ENCODE measurements at regions not wholly inside any gene's neighbourhood (a gene's known extent, or its start where the extent isn't known, plus 50 kb on each side); places are given as distances from the start of the nearest gene placed in this dataset.

DNA sequence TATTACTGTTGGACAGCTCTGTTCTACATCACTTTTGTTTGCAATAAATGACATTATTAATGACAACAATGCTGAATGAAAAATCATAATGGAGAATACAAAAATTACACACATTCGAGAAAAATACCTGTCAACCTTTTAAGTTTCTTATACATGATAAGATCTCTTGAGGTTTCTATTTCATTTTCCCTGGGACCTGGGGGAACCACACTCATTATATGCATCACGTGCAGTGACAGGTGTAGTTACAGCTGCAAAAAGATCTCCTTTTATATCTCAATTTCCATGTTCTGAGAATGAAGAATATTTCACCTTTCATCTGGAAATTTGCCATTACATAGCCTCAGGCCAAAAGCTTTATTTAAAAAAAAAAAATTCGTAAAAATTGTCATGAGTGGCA, 1347.0 kb upstream of the AGA start:
- Histone ChIP-seq H3K9me3 (ENCODE audit: low read length) (no peaks in the 10 kb centered on the region), H3K4me1 (ENCODE audit: insufficient read depth, low read length) (no peaks in the 10 kb centered on the region), H3K36me3 (ENCODE audit: insufficient read depth, low read length) (no peaks in the 10 kb centered on the region), H3K4me3 (ENCODE audit: low read length) (no peak overlapping the region), H3K27me3 (ENCODE audit: insufficient read depth, low read length) (no peaks in the 10 kb centered on the region), H2AFZ (ENCODE audit: low read depth, low read length) (no peak overlapping the region)

GRCh38 chr4:178799204-178799603, 1357.0 kb upstream of the AGA start:
- Histone ChIP-seq H3K4me3 (ENCODE audit: low read length) (no peak overlapping the region), H3K27me3 (ENCODE audit: insufficient read depth, low read length) (no peaks in the 10 kb centered on the region), H3K4me1 (ENCODE audit: insufficient read depth, low read length) (no peaks in the 10 kb centered on the region), H3K9me3 (ENCODE audit: low read length) (no peaks in the 10 kb centered on the region), H3K36me3 (ENCODE audit: insufficient read depth, low read length) (no peaks in the 10 kb centered on the region), H2AFZ (ENCODE audit: low read depth, low read length) (no peak overlapping the region)

GRCh38 chr4:178808106-178808505, 1365.9 kb upstream of the AGA start:
- H3K4me1 ChIP-seq (ENCODE audit: insufficient read depth, low read length): no peaks in the 10 kb centered on the region
- no peaks in the 10 kb centered on the region for H3K27me3 ChIP-seq (ENCODE audit: insufficient read depth, low read length)
- H3K9me3 ChIP-seq (ENCODE audit: low read length): no peaks in the 10 kb centered on the region
- H2AFZ ChIP-seq (ENCODE audit: low read depth, low read length): no peak overlapping the region
- no peaks in the 10 kb centered on the region for H3K36me3 ChIP-seq (ENCODE audit: insufficient read depth, low read length)
- H3K4me3 ChIP-seq (ENCODE audit: low read length): no peak overlapping the region

- Histone ChIP-seq H3K9me3 (ENCODE audit: low read length) (no peaks in the 10 kb centered on the region), H3K4me3 (ENCODE audit: low read length) (no peak overlapping the region), H3K27me3 (ENCODE audit: insufficient read depth, low read length) (no peaks in the 10 kb centered on the region), H2AFZ (ENCODE audit: low read depth, low read length) (no peak overlapping the region), H3K36me3 (ENCODE audit: insufficient read depth, low read length) (no peaks in the 10 kb centered on the region), H3K4me1 (ENCODE audit: insufficient read depth, low read length) (no peaks in the 10 kb centered on the region)
Measured at GRCh38 chr4:178809921-178810320, 1367.7 kb upstream of the AGA start.

DNA sequence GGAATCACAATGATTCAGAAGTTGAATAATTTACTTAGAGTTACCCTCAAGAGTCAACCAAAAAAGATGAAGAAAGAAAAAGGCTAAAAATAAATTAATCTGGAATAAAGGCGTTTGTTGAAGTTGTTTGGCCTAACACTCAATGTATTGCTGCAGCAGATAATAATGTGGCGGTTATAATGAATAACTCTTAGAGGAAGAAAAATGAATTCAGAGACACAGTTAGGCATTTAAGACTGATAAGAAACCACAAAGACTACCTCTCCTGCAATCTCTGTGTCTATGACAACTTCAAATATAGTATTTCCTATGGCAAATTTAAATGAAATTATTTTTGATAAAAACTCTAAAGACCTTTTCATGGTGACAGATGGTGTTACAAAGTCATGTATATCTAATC, 1369.1 kb upstream of the AGA start:
- no peak overlapping the region for H3K4me3 ChIP-seq (ENCODE audit: low read length)
- H3K36me3 ChIP-seq (ENCODE audit: insufficient read depth, low read length): no peaks in the 10 kb centered on the region
- no peak overlapping the region for H2AFZ ChIP-seq (ENCODE audit: low read depth, low read length)
- H3K27me3 ChIP-seq (ENCODE audit: insufficient read depth, low read length): no peaks in the 10 kb centered on the region
- no peaks in the 10 kb centered on the region for H3K9me3 ChIP-seq (ENCODE audit: low read length)
- H3K4me1 ChIP-seq (ENCODE audit: insufficient read depth, low read length): no peaks in the 10 kb centered on the region

GRCh38 chr4:178812866-178813265, 1370.6 kb upstream of the AGA start:
- Histone ChIP-seq H3K9me3 (ENCODE audit: low read length) (no peaks in the 10 kb centered on the region), H2AFZ (ENCODE audit: low read depth, low read length) (no peak overlapping the region), H3K4me1 (ENCODE audit: insufficient read depth, low read length) (no peaks in the 10 kb centered on the region), H3K27me3 (ENCODE audit: insufficient read depth, low read length) (no peaks in the 10 kb centered on the region), H3K4me3 (ENCODE audit: low read length) (no peak overlapping the region), H3K36me3 (ENCODE audit: insufficient read depth, low read length) (no peaks in the 10 kb centered on the region)

- no peak overlapping the region for H2AFZ ChIP-seq (ENCODE audit: low read depth, low read length)
- no peaks in the 10 kb centered on the region for H3K9me3 ChIP-seq (ENCODE audit: low read length)
- no peaks in the 10 kb centered on the region for H3K4me1 ChIP-seq (ENCODE audit: insufficient read depth, low read length)
- no peaks in the 10 kb centered on the region for H3K27me3 ChIP-seq (ENCODE audit: insufficient read depth, low read length)
- H3K36me3 ChIP-seq (ENCODE audit: insufficient read depth, low read length): no peaks in the 10 kb centered on the region
- H3K4me3 ChIP-seq (ENCODE audit: low read length): no peak overlapping the region
Measured at GRCh38 chr4:178814908-178815307, 1372.7 kb upstream of the AGA start.

GRCh38 chr4:178823673-178824295, 1381.5 kb upstream of the AGA start:
- H2AFZ ChIP-seq (ENCODE audit: low read depth, low read length): no peak overlapping the region
- H3K9me3 ChIP-seq (ENCODE audit: low read length): no peaks in the 10 kb centered on the region
- H3K27me3 ChIP-seq (ENCODE audit: insufficient read depth, low read length): no peaks in the 10 kb centered on the region
- no peak overlapping the region for H3K4me3 ChIP-seq (ENCODE audit: low read length)
- H3K36me3 ChIP-seq (ENCODE audit: insufficient read depth, low read length): no peaks in the 10 kb centered on the region
- no peaks in the 10 kb centered on the region for H3K4me1 ChIP-seq (ENCODE audit: insufficient read depth, low read length)

DNA sequence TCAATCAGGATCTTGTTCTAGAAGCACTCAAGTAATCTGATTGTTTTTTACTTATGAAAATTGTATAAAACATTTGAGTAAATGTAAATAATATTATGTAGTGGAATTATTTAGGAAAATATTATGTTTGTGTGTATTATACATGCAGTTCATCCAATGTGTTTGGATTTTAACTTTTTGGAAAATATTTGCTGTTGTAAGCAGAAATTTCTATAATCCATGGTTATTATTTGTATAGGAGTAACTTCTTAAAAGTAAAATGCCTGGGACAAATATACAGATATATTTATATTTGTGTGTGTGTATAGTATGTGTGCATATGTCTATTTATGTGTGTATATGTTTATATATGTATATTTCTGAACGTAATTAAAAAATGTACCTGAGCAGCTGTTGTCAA, 1394.6 kb upstream of the AGA start:
- no peak overlapping the region for H2AFZ ChIP-seq (ENCODE audit: low read depth, low read length)

DNA sequence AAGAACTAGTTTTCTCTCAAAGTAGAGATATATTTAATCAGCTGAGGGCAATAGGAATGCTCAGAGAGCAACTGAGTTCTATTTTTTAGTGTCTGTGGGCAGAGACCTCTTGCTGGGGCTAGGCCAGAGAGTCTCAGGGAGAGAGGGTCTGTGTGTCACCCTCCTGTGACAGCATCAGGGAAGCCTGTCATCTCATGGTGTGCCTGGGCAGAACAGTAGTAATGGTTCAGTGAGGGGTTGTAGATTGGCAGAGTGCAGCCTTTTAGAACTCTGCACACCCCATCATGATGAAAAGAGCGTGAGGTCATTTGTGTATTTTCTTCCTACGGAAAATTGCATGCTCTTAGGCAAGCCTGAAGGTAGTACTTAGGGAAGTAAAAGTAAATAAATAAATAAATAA, 1396.5 kb upstream of the AGA start:
- H3K27me3 ChIP-seq (ENCODE audit: insufficient read depth, low read length): no peaks in the 10 kb centered on the region
- no peak overlapping the region for H2AFZ ChIP-seq (ENCODE audit: low read depth, low read length)
- H3K9me3 ChIP-seq (ENCODE audit: low read length): no peaks in the 10 kb centered on the region
- H3K36me3 ChIP-seq (ENCODE audit: insufficient read depth, low read length): no peaks in the 10 kb centered on the region
- H3K4me3 ChIP-seq (ENCODE audit: low read length): no peak overlapping the region
- no peaks in the 10 kb centered on the region for H3K4me1 ChIP-seq (ENCODE audit: insufficient read depth, low read length)

More for the DNA sequence above, 1394.6 kb upstream of the AGA start:
- Histone ChIP-seq H3K9me3 (ENCODE audit: low read length) (no peaks in the 10 kb centered on the region), H3K27me3 (ENCODE audit: insufficient read depth, low read length) (no peaks in the 10 kb centered on the region), H3K36me3 (ENCODE audit: insufficient read depth, low read length) (no peaks in the 10 kb centered on the region), H3K4me1 (ENCODE audit: insufficient read depth, low read length) (no peaks in the 10 kb centered on the region), H3K4me3 (ENCODE audit: low read length) (no peak overlapping the region)

DNA sequence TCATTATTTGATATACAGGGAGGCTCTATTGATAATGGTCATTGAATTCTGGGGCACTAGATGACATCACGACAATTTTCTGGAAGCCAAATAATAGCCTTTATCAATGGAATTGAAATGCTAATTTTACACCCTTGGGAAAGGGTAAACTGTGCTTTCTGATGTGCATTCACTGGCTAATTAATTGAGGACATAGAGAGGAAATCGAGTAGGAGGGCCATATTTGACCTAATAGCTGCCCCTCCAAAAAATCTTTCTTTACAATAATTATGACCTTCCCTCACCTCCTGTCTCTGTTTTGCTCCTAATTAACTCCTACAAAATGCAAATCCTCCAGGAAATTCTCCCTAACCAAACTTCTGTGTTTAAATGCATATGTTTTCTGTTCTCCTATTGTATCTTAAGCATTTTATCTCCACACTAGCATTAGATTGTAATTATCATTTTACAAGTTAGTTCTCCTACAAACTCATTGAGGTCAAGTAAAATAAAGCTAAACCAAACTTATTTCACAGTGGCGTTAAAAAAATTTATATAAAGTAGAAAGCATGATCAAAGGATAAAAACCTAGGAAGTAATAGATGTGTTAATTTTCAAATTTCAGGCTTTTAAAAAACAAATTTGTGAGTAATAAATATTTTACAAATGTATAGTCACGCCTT, 1414.0 kb upstream of the AGA start:
- peaks cover 3% of the 10 kb centered on the region for H3K4me1 ChIP-seq (ENCODE audit: insufficient read depth, low read length)
- H3K27me3 ChIP-seq (ENCODE audit: insufficient read depth, low read length): no peaks in the 10 kb centered on the region
- H3K4me3 ChIP-seq (ENCODE audit: low read length): no peak overlapping the region
- H2AFZ ChIP-seq (ENCODE audit: low read depth, low read length): no peak overlapping the region
- no peaks in the 10 kb centered on the region for H3K36me3 ChIP-seq (ENCODE audit: insufficient read depth, low read length)
- H3K9me3 ChIP-seq (ENCODE audit: low read length): no peaks in the 10 kb centered on the region

- H3K4me1 ChIP-seq (ENCODE audit: insufficient read depth, low read length): no peaks in the 10 kb centered on the region
- H3K27me3 ChIP-seq (ENCODE audit: insufficient read depth, low read length): no peaks in the 10 kb centered on the region
- H3K36me3 ChIP-seq (ENCODE audit: insufficient read depth, low read length): no peaks in the 10 kb centered on the region
- H2AFZ ChIP-seq (ENCODE audit: low read depth, low read length): no peak overlapping the region
- H3K9me3 ChIP-seq (ENCODE audit: low read length): no peaks in the 10 kb centered on the region
- H3K4me3 ChIP-seq (ENCODE audit: low read length): no peak overlapping the region
Measured at GRCh38 chr4:178871476-178871875, 1429.2 kb upstream of the AGA start.

DNA sequence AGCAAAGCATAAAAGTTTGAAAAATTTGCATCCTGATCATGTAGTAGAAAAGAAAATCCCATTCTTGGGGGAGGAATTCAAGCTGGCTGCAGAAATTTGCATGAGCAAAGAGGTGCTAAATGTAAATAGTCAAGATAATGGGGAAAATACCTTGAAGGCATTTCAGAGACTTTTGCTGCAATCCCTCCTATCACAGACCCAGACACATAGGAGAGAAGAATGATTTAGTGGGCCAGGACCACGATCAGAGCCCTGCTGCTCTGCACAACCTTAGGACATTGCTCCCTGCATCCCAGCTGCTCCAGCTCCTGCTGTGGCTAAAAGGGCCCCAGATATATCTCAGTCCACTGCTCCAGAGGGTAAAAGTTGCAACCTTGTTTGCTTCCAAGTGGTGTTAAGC, 1439.7 kb upstream of the AGA start:
- H3K4me3 ChIP-seq (ENCODE audit: low read length): no peak overlapping the region
- no peak overlapping the region for H2AFZ ChIP-seq (ENCODE audit: low read depth, low read length)
- H3K27me3 ChIP-seq (ENCODE audit: insufficient read depth, low read length): no peaks in the 10 kb centered on the region
- H3K36me3 ChIP-seq (ENCODE audit: insufficient read depth, low read length): no peaks in the 10 kb centered on the region
- no peaks in the 10 kb centered on the region for H3K4me1 ChIP-seq (ENCODE audit: insufficient read depth, low read length)
- H3K9me3 ChIP-seq (ENCODE audit: low read length): no peaks in the 10 kb centered on the region

- H3K36me3 ChIP-seq (ENCODE audit: insufficient read depth, low read length): no peaks in the 10 kb centered on the region
- no peaks in the 10 kb centered on the region for H3K27me3 ChIP-seq (ENCODE audit: insufficient read depth, low read length)
- H3K4me1 ChIP-seq (ENCODE audit: insufficient read depth, low read length): no peaks in the 10 kb centered on the region
- no peak overlapping the region for H3K4me3 ChIP-seq (ENCODE audit: low read length)
- no peak overlapping the region for H2AFZ ChIP-seq (ENCODE audit: low read depth, low read length)
- no peaks in the 10 kb centered on the region for H3K9me3 ChIP-seq (ENCODE audit: low read length)
Measured at GRCh38 chr4:178894126-178894525, 1451.9 kb upstream of the AGA start.

Data from neuron (in vitro differentiated cells).